Activated CD4-positive, CD25-positive, alpha-beta regulatory T cell treated with anti-CD3 and anti-CD28 coated beads, Interleukin-2, amount 50 U/mL, for 24 hours (primary cell): ENCODE measurements at regions not wholly inside any gene's neighbourhood (a gene's known extent, or its start where the extent isn't known, plus 50 kb on each side); places are given as distances from the start of the nearest gene placed in this dataset.

Source experiments
- ATAC-seq, 2 donors: fragments of 150-1000 bp; cut with Tn5 transposase; one replicate each; pipeline ENCODE4 v1.10.0; 2021; ENCODE audit warnings: mild to moderate bottlenecking in 1 of 2, moderate library complexity in 1 of 2

DNA sequence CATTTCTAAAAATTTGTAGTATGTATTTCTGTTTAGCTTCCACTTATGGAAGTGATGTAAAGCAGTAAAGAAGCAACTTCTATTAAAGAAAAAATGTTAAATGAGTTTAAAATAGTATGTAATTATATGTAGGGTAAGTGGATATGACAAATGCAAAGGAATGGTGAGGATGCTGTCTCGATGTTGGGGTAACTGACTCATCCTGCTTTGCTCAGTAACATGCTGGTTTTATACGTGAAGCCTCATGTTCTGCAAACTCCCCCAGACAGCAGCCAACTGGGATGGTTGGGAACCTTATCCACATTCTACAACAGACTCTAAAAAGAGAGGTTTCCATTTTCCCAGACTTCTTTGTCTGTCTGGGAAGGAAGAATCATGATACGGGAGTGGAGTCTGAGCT lies 1006.4 kb upstream of the TMEM132C start:
- no peak for ATAC-seq

DNA sequence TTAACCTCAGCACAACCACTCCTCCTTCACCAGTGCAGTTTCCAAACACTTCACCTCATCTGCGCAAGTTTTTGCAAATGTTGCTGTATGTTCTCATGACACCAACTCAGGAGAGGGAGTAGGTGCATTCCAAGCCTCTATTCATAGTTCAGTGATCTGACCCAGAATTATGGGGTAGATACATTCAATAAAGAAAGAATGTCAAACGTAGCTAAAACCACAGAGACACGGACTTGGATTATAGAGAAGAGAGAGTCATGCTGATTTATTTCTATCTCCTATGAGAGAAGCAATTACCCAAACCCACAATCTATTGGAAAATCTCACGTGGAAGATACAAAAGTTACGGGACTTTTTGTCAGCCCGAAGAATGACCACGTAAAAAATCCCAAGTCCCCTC lies 1006.0 kb upstream of the TMEM132C start:
- ATAC-seq: no peak

DNA sequence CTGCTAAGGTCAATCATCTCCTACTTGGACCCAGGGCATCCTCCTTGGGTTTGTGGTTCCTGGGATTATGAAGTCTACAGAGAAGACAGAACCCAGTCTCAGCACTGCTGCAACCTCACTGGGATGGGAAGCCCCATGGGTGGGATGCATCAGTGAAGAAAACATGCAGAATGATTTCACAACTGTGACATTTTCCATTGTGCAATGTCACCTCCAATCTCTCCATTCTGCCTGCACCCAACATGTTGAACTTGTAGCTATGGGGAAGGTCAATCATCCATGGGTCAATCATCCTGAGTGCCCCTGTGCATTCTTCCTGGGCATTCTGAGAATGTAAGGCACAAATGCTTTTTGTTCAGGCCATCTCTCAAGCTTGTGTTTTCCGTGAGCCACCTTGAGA lies 1004.4 kb upstream of the TMEM132C start:
- no peak for ATAC-seq

DNA sequence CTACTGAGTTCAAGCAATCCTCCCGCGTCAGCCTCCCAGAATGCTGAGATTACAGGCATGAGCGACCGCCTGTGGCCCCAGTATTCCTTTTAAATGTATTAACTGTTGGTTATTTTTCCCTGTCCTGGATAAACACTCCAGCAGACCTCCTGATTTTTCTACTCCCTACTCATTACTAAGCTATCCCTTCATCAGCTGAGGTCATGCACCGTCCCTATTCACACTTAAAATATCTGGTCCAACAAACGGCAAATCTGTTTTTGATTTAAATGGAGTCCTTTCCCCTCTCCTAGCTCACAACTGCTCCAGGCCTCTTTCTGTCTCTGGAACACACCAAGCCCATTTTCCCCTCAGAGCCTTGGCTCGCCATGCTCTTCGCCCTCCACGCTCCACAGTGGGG lies 1003.3 kb upstream of the TMEM132C start:
- no peak for ATAC-seq

DNA sequence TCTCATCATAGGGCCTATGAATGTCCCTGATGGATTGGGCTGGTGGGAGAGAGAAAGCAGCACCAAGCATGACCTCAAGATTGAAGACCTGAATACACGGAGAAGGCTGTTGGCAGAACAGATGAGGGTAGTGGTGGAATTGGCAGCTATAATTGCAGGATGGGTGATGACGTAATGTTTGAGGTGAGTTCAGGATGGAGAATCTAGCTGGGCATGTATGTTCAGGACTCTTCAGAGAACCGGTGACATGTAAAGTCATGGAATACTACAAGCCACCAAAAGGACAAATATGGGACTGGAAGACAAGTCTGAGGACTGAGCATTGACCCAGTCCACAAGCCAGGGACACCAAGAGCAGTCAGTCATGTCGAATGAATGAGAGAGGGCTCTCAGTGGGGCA lies 999.8 kb upstream of the TMEM132C start:
- no peak for ATAC-seq

DNA sequence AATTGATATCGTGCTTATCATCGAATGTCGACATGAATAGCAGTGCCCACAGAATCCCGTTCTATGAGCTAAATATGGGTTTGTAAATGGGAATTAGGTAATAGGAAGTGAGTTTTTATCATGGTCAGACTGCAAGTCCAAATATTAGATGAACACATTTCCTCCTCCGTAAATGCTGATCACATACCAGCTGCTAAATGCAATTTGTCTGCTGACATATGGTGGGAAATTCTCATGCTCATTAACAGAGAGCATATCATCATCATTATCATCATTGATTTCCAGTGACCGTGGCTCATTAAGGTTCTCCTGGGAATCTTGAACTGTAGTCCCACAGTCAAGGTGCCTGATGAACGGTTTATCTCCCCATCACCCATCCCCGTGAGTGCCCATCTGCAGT lies 998.8 kb upstream of the TMEM132C start:
- no peak for ATAC-seq

DNA sequence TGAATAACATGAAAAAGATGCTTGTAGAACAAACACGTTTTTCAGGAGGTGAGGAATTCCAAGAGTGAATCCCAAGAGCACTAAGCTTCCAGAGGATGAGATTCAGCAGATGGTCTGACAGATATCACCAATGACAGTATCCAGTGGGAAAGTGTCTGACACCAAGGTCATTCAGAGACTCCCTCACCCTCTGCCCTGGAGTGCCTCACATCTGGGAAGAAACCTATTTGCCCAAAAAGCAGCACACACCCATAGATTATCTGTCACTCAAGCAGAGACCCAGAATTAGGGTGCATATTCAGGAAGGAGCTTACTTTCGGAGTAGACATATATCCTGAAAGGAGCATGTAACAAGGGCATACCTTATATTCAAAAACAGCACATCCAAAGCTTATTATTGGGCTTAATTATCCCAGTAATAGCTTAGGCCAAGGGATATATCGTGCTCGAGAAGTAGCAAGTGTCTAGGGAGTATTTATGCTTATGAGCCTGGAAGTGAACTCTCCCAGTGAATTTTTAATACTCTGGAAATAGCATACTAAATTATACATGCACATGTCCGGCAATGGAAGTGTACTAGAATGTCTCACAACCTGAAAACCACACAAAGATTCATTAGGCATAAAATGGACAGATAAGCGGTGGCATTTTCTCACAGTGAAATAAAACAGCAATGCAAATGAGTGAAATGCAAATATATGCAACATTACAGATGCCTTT lies 998.1 kb upstream of the TMEM132C start:
- ATAC-seq: no peak

DNA sequence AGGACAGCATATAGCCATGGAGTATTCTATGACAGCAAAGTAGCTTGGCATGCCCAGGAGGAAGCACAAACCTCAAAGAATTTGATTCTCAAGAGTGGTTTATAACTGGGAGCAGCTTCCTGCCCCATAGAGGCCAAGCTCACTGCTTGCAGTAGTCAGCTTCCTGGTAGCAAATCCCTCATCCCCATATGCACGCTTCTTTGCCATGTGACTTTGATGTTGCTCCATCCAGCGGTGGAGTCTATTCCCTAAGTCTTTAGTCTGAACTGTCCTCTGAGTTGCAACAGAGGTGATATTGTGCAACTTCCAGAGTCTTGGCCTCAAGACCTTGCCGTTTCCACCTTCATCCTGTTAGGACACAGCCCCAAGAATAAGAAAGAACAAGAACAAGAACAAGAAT lies 996.8 kb upstream of the TMEM132C start:
- no peak for ATAC-seq

DNA sequence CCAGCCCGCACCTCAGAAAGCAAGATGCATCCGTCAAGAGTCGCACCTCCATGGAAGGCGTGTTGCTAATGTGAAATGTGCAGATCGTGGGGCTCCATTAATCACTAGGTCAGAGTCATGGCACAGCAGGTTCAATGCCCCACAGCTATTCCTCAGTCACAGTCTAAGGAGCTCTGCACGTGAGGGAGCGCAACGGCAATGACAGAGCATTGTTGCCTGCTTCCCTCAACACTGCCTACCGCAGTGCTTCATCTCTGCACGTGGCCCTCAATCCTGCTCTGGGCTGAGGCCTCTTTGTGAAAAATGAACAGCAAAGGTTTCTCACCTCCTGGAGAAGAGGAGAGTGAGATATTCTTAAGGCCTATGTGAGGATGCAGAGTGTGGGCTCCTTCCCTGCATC lies 995.2 kb upstream of the TMEM132C start:
- no peak for ATAC-seq

DNA sequence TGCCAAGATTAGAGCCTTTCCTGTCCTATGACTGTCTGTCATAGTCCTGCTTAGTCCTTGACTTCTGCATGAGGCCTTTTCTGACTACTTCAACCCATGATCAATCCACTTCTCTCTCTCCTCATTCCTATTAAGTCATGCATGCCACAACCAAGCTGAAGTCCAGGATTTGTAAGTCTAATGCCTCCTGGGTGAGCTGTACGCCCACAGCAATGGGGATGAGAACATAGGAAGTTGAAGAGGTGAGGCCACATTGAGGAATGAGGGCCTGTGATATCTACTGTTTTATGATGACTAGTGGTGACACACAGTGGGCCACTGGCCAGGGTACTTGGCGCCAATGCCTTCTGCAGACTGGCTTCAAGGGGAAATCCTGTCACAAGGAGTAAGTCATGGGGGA lies 994.1 kb upstream of the TMEM132C start:
- no peak for ATAC-seq

DNA sequence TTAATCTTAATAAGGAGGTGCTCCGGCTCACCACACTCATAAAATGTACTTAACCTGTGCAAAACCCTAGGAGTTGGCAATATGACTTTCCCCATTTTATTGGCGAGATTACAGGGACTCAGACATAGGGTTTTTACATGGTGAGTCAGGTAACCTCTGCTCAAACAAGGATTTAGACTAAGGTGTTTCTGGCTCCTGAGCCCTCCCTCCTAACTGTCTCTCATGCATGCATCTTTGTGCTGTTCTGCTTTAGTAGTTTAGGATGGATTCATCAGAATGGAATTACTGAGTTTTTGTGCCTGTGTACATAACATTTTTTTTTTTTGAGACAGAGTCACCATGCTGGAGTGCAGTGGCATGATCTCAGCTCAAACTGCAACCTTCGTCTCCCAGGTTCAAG lies 993.3 kb upstream of the TMEM132C start:
- no peak for ATAC-seq

DNA sequence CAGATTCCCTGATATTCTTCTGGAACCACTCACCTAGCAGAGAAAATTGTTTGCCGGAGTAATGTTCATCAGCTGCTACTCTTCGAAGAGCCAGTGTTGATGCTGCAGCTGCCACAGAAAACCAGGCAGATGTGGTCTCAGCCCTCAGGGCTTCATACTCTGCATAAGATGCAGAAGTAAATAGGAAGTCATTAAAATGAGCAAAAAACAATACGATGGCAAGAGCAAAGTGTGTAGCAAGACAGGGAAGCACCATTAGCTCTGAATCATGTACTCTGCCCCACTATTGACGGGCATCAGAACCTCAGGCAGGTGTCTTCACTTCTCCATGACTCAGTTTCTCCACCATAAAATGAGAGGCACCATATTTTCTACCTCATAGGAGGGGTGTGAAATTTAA lies 991.6 kb upstream of the TMEM132C start:
- no peak for ATAC-seq

DNA sequence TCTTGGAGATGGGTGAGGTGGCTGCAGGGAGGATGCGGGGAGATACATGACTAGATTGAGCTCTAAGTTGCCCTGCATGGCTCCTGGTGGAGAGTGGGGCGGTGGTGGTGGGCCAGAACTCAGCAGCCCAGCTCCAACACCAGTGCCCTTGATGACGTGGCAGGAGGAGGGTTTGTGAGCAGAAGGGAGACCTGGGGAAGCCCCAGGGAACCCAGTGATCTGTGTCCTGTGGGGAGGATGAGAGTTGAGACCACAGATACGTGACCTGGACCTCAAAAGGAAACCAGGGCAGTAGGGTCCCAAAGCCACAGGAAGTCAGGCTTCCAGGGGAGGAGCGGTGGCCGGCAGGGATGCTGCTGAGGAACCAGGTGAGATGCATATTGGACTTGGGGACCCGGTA lies 989.1 kb upstream of the TMEM132C start:
- no peak for ATAC-seq

DNA sequence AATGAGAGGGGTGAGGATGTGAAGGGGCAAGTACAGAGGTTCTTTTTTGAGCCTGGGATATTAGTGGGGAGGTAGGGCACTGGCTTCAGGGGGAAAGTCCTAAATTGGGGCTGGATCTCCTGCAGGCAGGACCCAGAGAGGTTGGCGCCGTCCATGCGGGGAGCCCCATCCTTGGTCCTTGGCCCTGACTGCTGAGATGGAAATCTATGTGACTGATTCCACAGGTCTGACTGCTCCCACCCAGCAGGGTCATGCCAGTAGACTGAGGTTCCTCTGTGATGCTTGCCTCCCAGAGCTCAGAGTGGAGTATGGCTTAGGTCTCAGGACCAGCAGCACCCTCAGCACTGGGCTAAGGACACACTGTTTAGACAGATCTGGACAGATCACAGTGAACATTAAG lies 988.6 kb upstream of the TMEM132C start:
- no peak for ATAC-seq

DNA sequence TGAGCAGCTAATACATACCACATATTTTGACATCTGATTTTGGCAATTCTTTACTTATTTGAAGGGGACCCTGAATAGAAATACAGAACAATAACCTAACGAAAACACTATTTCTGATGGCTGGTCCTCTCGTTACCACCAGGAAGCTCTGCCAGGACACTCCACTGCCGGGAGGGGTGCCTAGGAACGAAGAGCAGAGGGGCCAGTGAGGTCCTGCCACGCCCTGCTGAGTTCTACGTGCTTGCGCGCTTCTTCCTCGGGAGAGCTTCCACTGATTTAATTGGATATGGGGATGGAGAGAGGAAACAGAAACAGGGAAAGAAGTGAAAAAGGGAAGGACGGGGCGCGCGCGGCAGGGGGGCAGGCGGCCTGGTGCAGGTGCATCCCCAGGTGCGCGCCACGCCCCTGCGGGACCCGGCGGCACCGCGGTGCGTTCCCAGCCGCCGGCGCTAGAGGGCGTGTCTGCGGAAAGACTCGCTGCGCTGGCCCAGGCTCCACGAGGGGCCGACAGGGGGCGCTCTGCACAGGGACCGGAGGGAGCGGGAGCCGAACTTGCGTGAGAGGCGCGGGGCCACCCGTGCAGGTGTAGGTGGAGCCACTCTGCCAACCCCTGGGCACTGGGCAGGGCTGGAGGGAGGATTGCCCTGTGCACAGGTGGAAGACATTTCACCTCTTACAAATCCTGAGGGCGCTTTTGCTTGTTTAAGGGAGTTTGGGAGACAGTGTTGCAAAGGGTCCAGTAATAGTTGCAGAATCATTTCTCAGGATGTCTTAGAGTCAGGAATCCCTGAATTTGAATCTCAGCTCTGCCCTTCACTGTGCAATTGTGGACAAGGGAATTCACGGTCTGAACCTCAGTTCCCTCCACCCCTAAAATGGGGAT lies 986.3 kb upstream of the TMEM132C start:
- peak; percentile 49 to 61 for ATAC-seq

DNA sequence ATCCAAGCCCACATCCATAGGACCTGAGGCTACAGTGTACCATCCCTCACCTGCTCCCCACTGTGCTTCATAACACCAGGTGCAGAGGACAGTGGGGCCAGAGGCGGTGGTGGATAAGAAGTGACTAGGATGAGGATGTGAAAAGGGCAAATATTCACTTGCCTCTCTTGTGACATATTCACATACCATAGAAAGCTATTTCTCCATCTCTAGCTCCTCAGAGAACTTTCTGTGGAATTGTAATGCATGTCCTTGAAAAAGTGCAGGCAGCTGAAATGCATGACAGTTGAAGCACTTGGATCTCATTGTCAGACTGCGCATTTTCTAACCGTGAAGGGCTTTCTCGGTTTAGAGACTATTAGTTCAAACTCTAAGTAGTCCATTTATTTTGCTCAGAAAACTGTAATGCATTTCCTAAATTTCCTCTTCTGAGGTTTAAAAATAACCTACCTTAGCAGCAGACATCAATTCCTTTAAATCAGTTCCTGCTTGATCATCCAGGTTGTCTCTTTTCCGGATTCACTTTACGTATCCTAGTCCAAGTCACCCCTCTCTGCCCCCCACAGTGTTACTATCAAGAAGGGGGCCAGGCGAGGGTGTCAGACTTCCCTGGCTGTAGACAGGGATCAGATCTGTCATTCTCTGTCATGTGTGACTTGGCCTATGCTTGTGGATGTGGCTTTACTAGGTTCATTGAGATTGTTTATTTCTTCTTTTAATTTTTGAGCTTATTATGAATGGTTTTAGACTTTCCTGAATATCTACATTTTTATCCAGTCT lies 984.0 kb upstream of the TMEM132C start:
- no peak for ATAC-seq

DNA sequence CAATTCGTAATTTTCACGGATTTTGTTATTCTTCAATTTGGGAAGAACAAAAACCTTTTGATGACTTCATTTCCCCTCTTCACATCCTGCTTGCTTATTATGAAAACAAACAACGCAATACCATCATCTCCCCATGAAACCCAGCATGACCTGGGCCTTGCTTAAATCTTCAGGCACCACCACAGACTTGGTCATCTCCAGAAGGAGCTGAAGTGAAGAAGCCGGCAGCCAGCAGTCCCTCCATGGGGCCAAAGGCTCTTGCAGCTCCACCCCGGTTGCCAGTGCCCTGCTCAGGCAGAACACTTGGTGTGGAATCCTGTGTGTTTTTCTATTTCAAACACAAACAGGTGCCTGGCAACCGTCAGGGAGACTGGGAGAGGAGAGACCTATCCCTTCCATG lies 982.9 kb upstream of the TMEM132C start:
- ATAC-seq: no peak

DNA sequence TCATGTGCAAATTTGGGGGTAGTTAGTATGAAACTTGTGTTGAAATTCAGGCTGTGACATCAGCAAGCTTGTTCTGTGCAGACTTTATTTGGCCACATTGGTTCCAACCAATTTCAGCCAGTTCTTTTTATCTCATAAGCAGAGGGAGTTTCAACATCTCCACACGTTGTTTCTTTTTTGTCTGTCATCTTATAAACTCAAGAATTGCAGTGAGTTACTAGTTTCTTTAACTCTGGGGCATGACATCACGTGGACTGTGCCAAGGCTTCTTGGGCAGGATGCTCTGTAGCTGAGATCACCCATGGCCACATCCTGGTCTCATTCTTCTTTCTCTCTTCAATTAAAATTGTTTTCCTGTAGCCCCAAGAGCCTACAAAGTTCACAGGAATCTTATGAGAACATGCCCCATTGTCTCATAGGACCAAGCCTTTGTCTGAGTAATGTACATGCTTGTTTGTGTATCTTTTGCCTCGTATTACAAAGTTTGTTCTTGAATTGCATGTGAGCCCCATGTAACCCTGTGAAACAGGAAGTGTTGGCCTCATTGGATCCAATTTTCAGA lies 982.0 kb upstream of the TMEM132C start:
- no peak for ATAC-seq

DNA sequence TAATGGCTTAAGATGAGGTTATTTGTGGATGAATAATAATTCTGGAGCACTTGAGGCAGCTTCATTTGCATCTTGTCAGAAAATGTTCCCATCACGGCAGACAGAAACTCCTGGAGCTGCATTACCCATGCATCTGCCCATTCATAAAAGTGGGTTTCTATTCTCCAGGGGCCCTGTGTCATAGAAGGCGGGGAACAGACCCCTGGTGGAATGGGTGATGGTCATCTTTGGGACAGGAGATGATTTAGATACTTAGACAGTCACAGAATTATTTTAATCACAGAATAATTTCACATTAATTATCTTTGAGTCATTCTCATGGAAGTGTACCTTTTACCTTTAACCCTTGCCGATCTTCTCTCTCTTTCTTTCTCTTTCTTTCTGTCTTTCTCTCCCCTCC lies 980.7 kb upstream of the TMEM132C start:
- no peak for ATAC-seq

DNA sequence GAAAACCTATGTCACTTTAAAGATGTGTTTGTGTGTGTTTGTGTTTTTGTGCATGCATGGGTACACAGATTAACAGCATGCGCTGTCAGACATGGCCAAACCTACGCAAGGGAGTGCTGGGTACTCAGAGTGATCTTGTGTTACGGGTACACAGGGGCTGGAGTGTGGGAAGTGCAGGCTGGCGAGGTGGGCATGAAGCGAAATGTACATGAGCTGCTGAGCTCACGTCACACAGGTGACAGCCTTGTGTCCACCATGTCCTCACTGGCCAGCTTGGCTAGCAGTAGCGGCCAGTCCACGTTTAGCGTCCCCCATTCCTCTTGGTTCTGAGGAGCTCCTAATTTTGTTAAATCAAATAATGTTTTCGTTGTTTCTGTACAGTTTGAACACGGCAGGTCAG lies 979.7 kb upstream of the TMEM132C start:
- ATAC-seq: no peak

DNA sequence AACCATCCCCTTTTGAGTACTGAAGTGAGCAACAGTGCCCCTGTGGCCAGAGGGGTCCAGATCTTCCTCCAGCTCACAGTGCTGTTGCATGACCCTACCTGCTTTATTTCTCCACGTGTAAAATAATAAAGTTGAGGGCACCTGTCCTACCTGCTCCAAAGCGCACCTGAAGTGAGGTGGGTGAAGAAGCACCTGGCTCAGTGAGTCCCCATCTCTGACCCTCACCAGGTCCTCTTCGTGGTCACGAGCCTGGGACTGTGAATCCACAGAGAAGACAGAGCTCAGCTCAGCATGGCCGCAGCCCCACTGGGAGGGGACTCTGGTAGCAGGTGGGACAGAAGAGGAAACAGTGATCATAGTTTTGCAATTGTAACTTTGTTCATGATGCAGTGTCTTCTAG lies 976.7 kb upstream of the TMEM132C start:
- ATAC-seq: no peak

DNA sequence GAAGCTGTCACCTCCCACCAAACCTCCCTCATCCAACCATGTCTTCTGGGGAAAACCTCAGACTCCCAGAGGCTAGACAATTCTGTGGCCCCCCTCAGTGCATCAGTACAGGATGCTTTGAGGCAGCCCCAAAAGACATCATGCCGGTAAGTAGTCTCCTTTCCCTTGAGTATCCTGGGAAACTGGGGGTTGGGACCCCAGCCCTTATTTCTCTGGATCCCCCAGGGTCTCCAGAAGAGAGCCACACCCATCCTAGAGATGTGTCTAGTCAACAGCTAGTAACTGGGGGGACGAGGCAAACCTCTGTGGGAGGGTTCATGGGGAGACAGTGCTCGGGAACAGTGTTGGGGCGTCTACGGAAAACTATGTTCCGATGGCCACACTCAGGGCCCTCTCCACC lies 974.2 kb upstream of the TMEM132C start:
- ATAC-seq: no peak
